ENCODE measurements at regions not wholly inside any gene's neighbourhood (a gene's known extent, or its start where the extent isn't known, plus 50 kb on each side); places are given as distances from the start of the nearest gene placed in this dataset.

DNA sequence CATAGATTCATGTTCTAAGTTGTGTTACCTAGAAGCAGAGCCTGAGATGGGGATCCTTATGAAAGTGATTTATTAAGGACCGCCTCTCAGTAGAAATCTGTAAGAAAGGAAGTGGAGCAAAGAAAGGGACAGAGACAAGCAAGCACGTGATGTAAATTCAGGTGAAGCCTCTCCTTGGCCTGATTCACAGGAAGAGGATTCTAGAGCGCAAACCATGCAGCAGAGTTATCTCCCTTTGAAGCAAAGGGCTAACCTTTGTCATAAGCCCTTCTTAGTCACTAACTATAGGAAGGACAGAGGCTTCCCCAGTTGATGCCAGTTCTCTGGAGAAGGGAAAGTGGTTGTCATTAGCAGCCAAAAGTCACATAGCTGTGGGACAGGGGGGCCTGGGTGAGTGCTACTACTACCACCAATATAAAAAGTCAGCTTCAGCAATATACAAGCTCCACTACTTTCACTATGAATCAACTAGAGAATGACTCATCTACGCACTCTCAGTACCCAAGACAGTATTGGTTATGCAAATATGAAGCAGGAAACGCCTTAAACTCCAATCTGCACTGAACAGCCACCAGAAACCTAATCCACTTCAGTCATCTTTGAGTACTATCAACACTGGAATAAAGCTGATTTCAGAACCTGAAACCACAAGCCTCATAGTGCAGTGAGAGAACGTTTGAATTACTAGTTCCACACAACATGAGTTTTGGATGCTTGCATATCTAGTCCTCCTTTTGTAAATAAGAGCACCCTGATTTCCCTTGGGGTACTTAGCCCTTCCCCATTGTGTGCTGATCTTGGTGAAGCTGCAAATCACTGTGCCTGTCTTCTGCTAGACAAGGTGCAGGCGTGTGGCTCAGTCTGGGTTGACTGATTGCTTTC lies 162.7 kb downstream of the ZNF608 start (continued):
- TF ChIP-seq EP300 (IDR thresholded peaks at IDR 0.05; ENCODE audit: low read depth in 2 of 2, low read length in 2 of 2) (0 out of 4 replicates have a peak, but pooled peaks of 1 of the 2 experiments have one; percentile 8), EP300 (CRISPR knock-in tag; IDR thresholded peaks at IDR 0.05; ENCODE audit: borderline replicate concordance) (no peak), CERS6 (CRISPR knock-in tag; IDR thresholded peaks at IDR 0.05) (no peak), ATF5 (CRISPR knock-in tag; IDR thresholded peaks at IDR 0.05; ENCODE audit: low read depth) (no peak), FOSL2 (CRISPR knock-in tag; IDR thresholded peaks at IDR 0.05) (peak; percentile 62)

DNA sequence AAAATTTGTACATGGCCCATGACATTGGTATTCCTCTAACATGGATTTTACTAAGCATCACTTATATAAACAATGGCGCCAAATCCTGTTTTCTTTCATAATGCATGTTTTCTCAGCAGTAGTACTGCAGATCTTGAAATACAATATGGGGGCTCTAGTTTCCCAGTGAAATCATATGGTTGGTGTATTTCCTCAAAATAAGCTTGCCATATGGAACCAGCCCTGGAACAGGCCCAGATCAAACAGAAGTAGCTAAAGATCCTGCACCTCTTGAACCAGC lies 163.9 kb downstream of the ZNF608 start:
- Histone ChIP-seq H3K4me1 (ENCODE audit: insufficient read depth, low read length) (peaks cover 63% of the 10 kb centered on the region), H3K27me3 (ENCODE audit: control insufficient read depth in 1 of 2, insufficient read depth in 2 of 2, low read length in 2 of 2) (no peaks in the 10 kb centered on the region), H4K20me1 (ENCODE audit: insufficient read depth, low read length) (no peaks in the 10 kb centered on the region), H3K79me2 (ENCODE audit: insufficient read depth, low read length) (no peaks in the 10 kb centered on the region), H3K4me2 (ENCODE audit: low read depth, low read length) (no peak overlapping the region), H3K36me3 (replicated peaks in 1 of 2; ENCODE audit: control insufficient read depth in 1 of 2, insufficient read depth in 2 of 2, low read length in 2 of 2) (no peaks in the 10 kb centered on the region), H2AFZ (ENCODE audit: low read length) (no peak overlapping the region), H3K27ac (ENCODE audit: extremely low read length, insufficient read depth, low read length) (peak overlapping the region; percentile 87), H3K9ac (ENCODE audit: insufficient read depth, low read depth, low read length) (no peak overlapping the region), H3K9me3 (ENCODE audit: low read length) (no peaks in the 10 kb centered on the region), H3K4me3 (replicated peaks in 1 of 3; ENCODE audit: insufficient read depth in 1 of 3, low read depth in 2 of 3, low read length in 3 of 3) (no peak overlapping the region)
- POLR2A ChIA-PET = interaction anchor here (0.6 kb wide), 1 partner anchor 169 kb away, joined by 3 read pairs; no protein-coding TSS in a partner anchor
- 97% methylated on average over 1 of the region's 1 CpG for WGBS (ENCODE audit: low lambda C conversion rate)
- ATAC-seq (no peak), DNase-seq (ENCODE audit: low spot score) (no peak), FAIRE-seq (no peak)
- CTCF ChIA-PET (ENCODE audit: low intra/inter-chr PET ratio, low total read pairs) = no interaction called here
- intact Hi-C loops (cut with micrococcal nuclease; ENCODE audit: unreplicated experiment) (loop anchor here (5.0 kb wide), 2 partner anchors 55 to 325 kb away; no protein-coding TSS in a partner anchor), in situ Hi-C loops (cut with HindIII; ENCODE audit: extremely low pct_ligation_motif_present, low pct_unique_long_range_greater_than_20kb) (loop anchor here (5.0 kb wide), 1 partner anchor 80 kb away; no protein-coding TSS in a partner anchor)
- no TSS peak for BruUV-seq (replicated peaks)
- TF ChIP-seq ATM (IDR thresholded peaks at IDR 0.05; ENCODE audit: borderline replicate concordance) (no peak), TBP (CRISPR knock-in tag; IDR thresholded peaks at IDR 0.05) (no peak), RELA (CRISPR knock-in tag; IDR thresholded peaks at IDR 0.05) (no peak), ZGPAT (CRISPR knock-in tag; IDR thresholded peaks at IDR 0.05) (no peak), NFATC3 (CRISPR knock-in tag; IDR thresholded peaks at IDR 0.05) (no peak), CHCHD3 (CRISPR knock-in tag; IDR thresholded peaks at IDR 0.05) (no peak), ZNF317 (CRISPR knock-in tag; IDR thresholded peaks at IDR 0.05) (no peak), ZNF431 (CRISPR knock-in tag; IDR thresholded peaks at IDR 0.05; ENCODE audit: borderline replicate concordance, low read depth) (no peak), NFRKB (IDR thresholded peaks at IDR 0.05) (no peak), SP4 (CRISPR knock-in tag; IDR thresholded peaks at IDR 0.05) (no peak)
- TF ChIP-seq, protein P1, sequence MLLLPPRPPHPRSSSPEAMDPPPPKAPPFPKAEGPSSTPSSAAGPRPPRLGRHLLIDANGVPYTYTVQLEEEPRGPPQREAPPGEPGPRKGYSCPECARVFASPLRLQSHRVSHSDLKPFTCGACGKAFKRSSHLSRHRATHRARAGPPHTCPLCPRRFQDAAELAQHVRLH (CRISPR knock-in tag; IDR thresholded peaks at IDR 0.05; ENCODE audit: borderline replicate concordance, low read depth) = no peak
- TF ChIP-seq, protein P2, sequence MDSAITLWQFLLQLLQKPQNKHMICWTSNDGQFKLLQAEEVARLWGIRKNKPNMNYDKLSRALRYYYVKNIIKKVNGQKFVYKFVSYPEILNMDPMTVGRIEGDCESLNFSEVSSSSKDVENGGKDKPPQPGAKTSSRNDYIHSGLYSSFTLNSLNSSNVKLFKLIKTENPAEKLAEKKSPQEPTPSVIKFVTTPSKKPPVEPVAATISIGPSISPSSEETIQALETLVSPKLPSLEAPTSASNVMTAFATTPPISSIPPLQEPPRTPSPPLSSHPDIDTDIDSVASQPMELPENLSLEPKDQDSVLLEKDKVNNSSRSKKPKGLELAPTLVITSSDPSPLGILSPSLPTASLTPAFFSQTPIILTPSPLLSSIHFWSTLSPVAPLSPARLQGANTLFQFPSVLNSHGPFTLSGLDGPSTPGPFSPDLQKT (CRISPR knock-in tag; IDR thresholded peaks at IDR 0.05; ENCODE audit: borderline replicate concordance) = no peak
